ENCODE measurements at regions not wholly inside any gene's neighbourhood (a gene's known extent, or its start where the extent isn't known, plus 50 kb on each side); places are given as distances from the start of the nearest gene placed in this dataset.
A peak's percentile ranks its signal among the peaks of the same experiment; 100 is the strongest.

GRCh38 chr4:1466034-1466862 lies 60.0 kb upstream of the NKX1-1 start:
- ATAC-seq (ENCODE audit: poor library complexity): no peak
- ChIA-PET POLR2A (no interaction called here), CTCF (no interaction called here)
- peaks cover 0 to 32% of the 10 kb centered on the region in 2 experiments for H3K9me3 ChIP-seq (ENCODE audit: control insufficient read depth in 1 of 2, insufficient read depth in 1 of 2, low read length in 2 of 2)
- no peak overlapping the region for H3K27ac Mint-ChIP-seq
- H3K27me3 Mint-ChIP-seq: peaks cover 28% of the 10 kb centered on the region
- peaks cover 12% of the 10 kb centered on the region for H3K9me3 Mint-ChIP-seq
- no peaks in the 10 kb centered on the region for H3K36me3 Mint-ChIP-seq (ENCODE audit: low read depth)
- no peaks in the 10 kb centered on the region for H3K4me1 Mint-ChIP-seq (ENCODE audit: low read depth)
- H3K4me1 ChIP-seq (ENCODE audit: insufficient read depth, low read length): no peaks in the 10 kb centered on the region
- no peak overlapping the region for H3K4me3 ChIP-seq (ENCODE audit: low read length)
- peaks cover 16 to 23% of the 10 kb centered on the region in 2 experiments for H3K27me3 ChIP-seq (ENCODE audit: control insufficient read depth in 1 of 2, insufficient read depth in 2 of 2, low read length in 2 of 2)
- TF ChIP-seq, protein P1, sequence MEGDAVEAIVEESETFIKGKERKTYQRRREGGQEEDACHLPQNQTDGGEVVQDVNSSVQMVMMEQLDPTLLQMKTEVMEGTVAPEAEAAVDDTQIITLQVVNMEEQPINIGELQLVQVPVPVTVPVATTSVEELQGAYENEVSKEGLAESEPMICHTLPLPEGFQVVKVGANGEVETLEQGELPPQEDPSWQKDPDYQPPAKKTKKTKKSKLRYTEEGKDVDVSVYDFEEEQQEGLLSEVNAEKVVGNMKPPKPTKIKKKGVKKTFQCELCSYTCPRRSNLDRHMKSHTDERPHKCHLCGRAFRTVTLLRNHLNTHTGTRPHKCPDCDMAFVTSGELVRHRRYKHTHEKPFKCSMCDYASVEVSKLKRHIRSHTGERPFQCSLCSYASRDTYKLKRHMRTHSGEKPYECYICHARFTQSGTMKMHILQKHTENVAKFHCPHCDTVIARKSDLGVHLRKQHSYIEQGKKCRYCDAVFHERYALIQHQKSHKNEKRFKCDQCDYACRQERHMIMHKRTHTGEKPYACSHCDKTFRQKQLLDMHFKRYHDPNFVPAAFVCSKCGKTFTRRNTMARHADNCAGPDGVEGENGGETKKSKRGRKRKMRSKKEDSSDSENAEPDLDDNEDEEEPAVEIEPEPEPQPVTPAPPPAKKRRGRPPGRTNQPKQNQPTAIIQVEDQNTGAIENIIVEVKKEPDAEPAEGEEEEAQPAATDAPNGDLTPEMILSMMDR (IDR thresholded peaks at IDR 0.05): no peak
- H3K27ac ChIP-seq (ENCODE audit: low read depth in 1 of 2, low read length in 2 of 2): no peak overlapping the region
- intact Hi-C loops (cut with DNase I, micrococcal nuclease): no loop called here
- H3K36me3 ChIP-seq (ENCODE audit: insufficient read depth, low read length): no peaks in the 10 kb centered on the region
- H3K4me3 Mint-ChIP-seq: no peak overlapping the region
- DNase-seq: peak in 1 of 14 experiments; percentile 29

GRCh38 chr4:1465173-1466033 lies 59.2 kb upstream of the NKX1-1 start:
- Mint-ChIP-seq H3K27me3 (peaks cover 28% of the 10 kb centered on the region), H3K36me3 (ENCODE audit: low read depth) (no peaks in the 10 kb centered on the region), H3K4me1 (ENCODE audit: low read depth) (no peaks in the 10 kb centered on the region), H3K27ac (no peak overlapping the region), H3K4me3 (no peak overlapping the region), H3K9me3 (peaks cover 12% of the 10 kb centered on the region)
- Histone ChIP-seq H3K9me3 (ENCODE audit: control insufficient read depth in 1 of 2, insufficient read depth in 1 of 2, low read length in 2 of 2) (peaks cover 0 to 31% of the 10 kb centered on the region in 2 experiments), H3K27ac (ENCODE audit: low read depth in 1 of 2, low read length in 2 of 2) (no peak overlapping the region), H3K36me3 (ENCODE audit: insufficient read depth, low read length) (no peaks in the 10 kb centered on the region), H3K4me3 (ENCODE audit: low read length) (no peak overlapping the region), H3K27me3 (ENCODE audit: control insufficient read depth in 1 of 2, insufficient read depth in 2 of 2, low read length in 2 of 2) (peaks cover 11 to 21% of the 10 kb centered on the region in 2 experiments), H3K4me1 (ENCODE audit: insufficient read depth, low read length) (no peaks in the 10 kb centered on the region)
- POLR2A ChIA-PET: no interaction called here
- TF ChIP-seq, protein P1 (IDR thresholded peaks at IDR 0.05): no peak
- CTCF ChIA-PET: no interaction called here
- DNase-seq (peak in 1 of 14 experiments; percentile 7), ATAC-seq (ENCODE audit: poor library complexity) (no peak)
- intact Hi-C loops (cut with DNase I, micrococcal nuclease): no loop called here

GRCh38 chr4:1464581-1465171 lies 58.4 kb upstream of the NKX1-1 start:
- no peak overlapping the region for H3K27ac ChIP-seq (ENCODE audit: low read depth in 1 of 2, low read length in 2 of 2)
- Mint-ChIP-seq H3K4me1 (ENCODE audit: low read depth) (no peaks in the 10 kb centered on the region), H3K27me3 (peaks cover 27% of the 10 kb centered on the region), H3K9me3 (peaks cover 12% of the 10 kb centered on the region), H3K36me3 (ENCODE audit: low read depth) (no peaks in the 10 kb centered on the region), H3K4me3 (no peak overlapping the region), H3K27ac (no peak overlapping the region)
- POLR2A ChIA-PET: no interaction called here
- H3K27me3 ChIP-seq (ENCODE audit: control insufficient read depth in 1 of 2, insufficient read depth in 2 of 2, low read length in 2 of 2): peaks cover 11 to 21% of the 10 kb centered on the region in 2 experiments
- H3K4me3 ChIP-seq (ENCODE audit: low read length): no peak overlapping the region
- peaks cover 0 to 31% of the 10 kb centered on the region in 2 experiments for H3K9me3 ChIP-seq (ENCODE audit: control insufficient read depth in 1 of 2, insufficient read depth in 1 of 2, low read length in 2 of 2)
- CTCF ChIA-PET: no interaction called here
- no peaks in the 10 kb centered on the region for H3K36me3 ChIP-seq (ENCODE audit: insufficient read depth, low read length)
- DNase-seq: peak in 1 of 14 experiments; percentile 9
- no peaks in the 10 kb centered on the region for H3K4me1 ChIP-seq (ENCODE audit: insufficient read depth, low read length)
- intact Hi-C loops (cut with DNase I, micrococcal nuclease): no loop called here
- ATAC-seq (ENCODE audit: poor library complexity): no peak
- TF ChIP-seq, protein P1 (IDR thresholded peaks at IDR 0.05): no peak

Measured in CD4-positive, alpha-beta T cell (primary cell).